ENCODE measurements at regions not wholly inside any gene's neighbourhood (a gene's known extent, or its start where the extent isn't known, plus 50 kb on each side); places are given as distances from the start of the nearest gene placed in this dataset.

- H3K27me3 Mint-ChIP-seq: no peaks in the 10 kb centered on the region
- ChIA-PET POLR2A (no interaction called here), CTCF (no interaction called here)
- H3K36me3 Mint-ChIP-seq (ENCODE audit: low read depth): no peaks in the 10 kb centered on the region
- no peaks in the 10 kb centered on the region for H3K4me1 Mint-ChIP-seq (ENCODE audit: low read depth)
- DNase-seq (no peak), ATAC-seq (no peak)
- H3K27ac Mint-ChIP-seq: no peak overlapping the region
- intact Hi-C loops (cut with micrococcal nuclease): no loop called here
- H3K4me3 Mint-ChIP-seq: no peak overlapping the region
- no peak for TF ChIP-seq CTCF (IDR thresholded peaks at IDR 0.05)
- H3K9me3 Mint-ChIP-seq: no peaks in the 10 kb centered on the region
Observed at GRCh38 chr10:36676321-36676720, 449.1 kb upstream of the ANKRD30A start.

- intact Hi-C loops (cut with micrococcal nuclease): no loop called here
- no peaks in the 10 kb centered on the region for H3K9me3 Mint-ChIP-seq
- no peak for TF ChIP-seq CTCF (IDR thresholded peaks at IDR 0.05)
- POLR2A ChIA-PET: no interaction called here
- DNase-seq (no peak), ATAC-seq (no peak)
- no peaks in the 10 kb centered on the region for H3K36me3 Mint-ChIP-seq (ENCODE audit: low read depth)
- no peaks in the 10 kb centered on the region for H3K27me3 Mint-ChIP-seq
- H3K27ac Mint-ChIP-seq: no peak overlapping the region
- H3K4me3 Mint-ChIP-seq: no peak overlapping the region
- no peaks in the 10 kb centered on the region for H3K4me1 Mint-ChIP-seq (ENCODE audit: low read depth)
- CTCF ChIA-PET: no interaction called here
Observed at GRCh38 chr10:36675458-36675880, 449.9 kb upstream of the ANKRD30A start.

- H3K36me3 Mint-ChIP-seq (ENCODE audit: low read depth): no peaks in the 10 kb centered on the region
- intact Hi-C loops (cut with micrococcal nuclease): no loop called here
- H3K27ac Mint-ChIP-seq: no peak overlapping the region
- H3K4me3 Mint-ChIP-seq: no peak overlapping the region
- CTCF ChIA-PET: no interaction called here
- no peaks in the 10 kb centered on the region for H3K27me3 Mint-ChIP-seq
- ATAC-seq (no peak), DNase-seq (no peak)
- TF ChIP-seq CTCF (IDR thresholded peaks at IDR 0.05): no peak
- peaks cover 2% of the 10 kb centered on the region for H3K9me3 Mint-ChIP-seq
- POLR2A ChIA-PET: no interaction called here
- H3K4me1 Mint-ChIP-seq (ENCODE audit: low read depth): no peaks in the 10 kb centered on the region
Observed at GRCh38 chr10:36671607-36672006, 453.8 kb upstream of the ANKRD30A start.

- DNase-seq (no peak), ATAC-seq (no peak)
- Mint-ChIP-seq H3K4me3 (no peak overlapping the region), H3K4me1 (ENCODE audit: low read depth) (no peaks in the 10 kb centered on the region), H3K27ac (no peak overlapping the region), H3K36me3 (ENCODE audit: low read depth) (no peaks in the 10 kb centered on the region), H3K9me3 (peaks cover 2% of the 10 kb centered on the region), H3K27me3 (no peaks in the 10 kb centered on the region)
- ChIA-PET CTCF (no interaction called here), POLR2A (no interaction called here)
- TF ChIP-seq CTCF (IDR thresholded peaks at IDR 0.05): no peak
- intact Hi-C loops (cut with micrococcal nuclease): no loop called here
Observed at GRCh38 chr10:36670621-36671402, 454.6 kb upstream of the ANKRD30A start.

- no peak overlapping the region for H3K4me3 Mint-ChIP-seq
- POLR2A ChIA-PET: no interaction called here
- CTCF ChIA-PET: no interaction called here
- no peak for TF ChIP-seq CTCF (IDR thresholded peaks at IDR 0.05)
- H3K27me3 Mint-ChIP-seq: no peaks in the 10 kb centered on the region
- no peaks in the 10 kb centered on the region for H3K36me3 Mint-ChIP-seq (ENCODE audit: low read depth)
- H3K9me3 Mint-ChIP-seq: peaks cover 2% of the 10 kb centered on the region
- ATAC-seq: no peak
- no peaks in the 10 kb centered on the region for H3K4me1 Mint-ChIP-seq (ENCODE audit: low read depth)
- intact Hi-C loops (cut with micrococcal nuclease): no loop called here
- DNase-seq: no peak
- H3K27ac Mint-ChIP-seq: no peak overlapping the region
Observed at GRCh38 chr10:36669615-36670352, 455.6 kb upstream of the ANKRD30A start.
